Right lobe of liver (tissue), 4 donors: ENCODE measurements at regions not wholly inside any gene's neighbourhood (a gene's known extent, or its start where the extent isn't known, plus 50 kb on each side); places are given as distances from the start of the nearest gene placed in this dataset.

ENCODE experiments used
- POLR2A ChIP-seq: fragments of 450-650 bp; IDR thresholded peaks from one replicate; pipeline ENCODE4 v1.6.1; 2017; ENCODE audit warnings: antibody characterized with exemption, mild to moderate bottlenecking
- TF ChIP-seq, protein P1 (sequence below), 4 donors: fragments of 200-600 bp in 3 of 4; fragments of 450-650 bp in 1 of 4; IDR thresholded peaks; one replicate each; pipeline versions ENCODE4 v1.5.1 to v1.8.0; 2016 to 2022; ENCODE audit warnings: antibody characterized with exemption in 4 of 4, mild to moderate bottlenecking in 2 of 4
- donor health status: DM: no; HTN: no; CAD: no.
- donor health status: DM: no; HTN: no; CAD: no.
- donor health status: DM: no; HTN: yes; CAD: no.

GRCh38 chr6:98002678-98003077, 719.7 kb upstream of the MMS22L start:
- TF ChIP-seq, protein P1, sequence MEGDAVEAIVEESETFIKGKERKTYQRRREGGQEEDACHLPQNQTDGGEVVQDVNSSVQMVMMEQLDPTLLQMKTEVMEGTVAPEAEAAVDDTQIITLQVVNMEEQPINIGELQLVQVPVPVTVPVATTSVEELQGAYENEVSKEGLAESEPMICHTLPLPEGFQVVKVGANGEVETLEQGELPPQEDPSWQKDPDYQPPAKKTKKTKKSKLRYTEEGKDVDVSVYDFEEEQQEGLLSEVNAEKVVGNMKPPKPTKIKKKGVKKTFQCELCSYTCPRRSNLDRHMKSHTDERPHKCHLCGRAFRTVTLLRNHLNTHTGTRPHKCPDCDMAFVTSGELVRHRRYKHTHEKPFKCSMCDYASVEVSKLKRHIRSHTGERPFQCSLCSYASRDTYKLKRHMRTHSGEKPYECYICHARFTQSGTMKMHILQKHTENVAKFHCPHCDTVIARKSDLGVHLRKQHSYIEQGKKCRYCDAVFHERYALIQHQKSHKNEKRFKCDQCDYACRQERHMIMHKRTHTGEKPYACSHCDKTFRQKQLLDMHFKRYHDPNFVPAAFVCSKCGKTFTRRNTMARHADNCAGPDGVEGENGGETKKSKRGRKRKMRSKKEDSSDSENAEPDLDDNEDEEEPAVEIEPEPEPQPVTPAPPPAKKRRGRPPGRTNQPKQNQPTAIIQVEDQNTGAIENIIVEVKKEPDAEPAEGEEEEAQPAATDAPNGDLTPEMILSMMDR (IDR thresholded peaks at IDR 0.05) = no peak
- TF ChIP-seq POLR2A = no peak
